HEK293 (cell line): ENCODE measurements at regions not wholly inside any gene's neighbourhood (a gene's known extent, or its start where the extent isn't known, plus 50 kb on each side); places are given as distances from the start of the nearest gene placed in this dataset.

Experiments
- CTCF ChIA-PET: fragments of 350-600 bp; formaldehyde crosslinking; extraction: SDS; loops from one replicate; lab custom pipeline; 2021; ENCODE audit warnings: antibody characterized with exemption; lab: Yijun Ruan, JAX
- POLR2A ChIA-PET: fragments of 300-600 bp; formaldehyde crosslinking; extraction: SDS; loops from one replicate; lab custom pipeline; 2020; ENCODE audit warnings: antibody characterized with exemption, inconsistent platforms; lab: Yijun Ruan, JAX
- H3K27ac ChIP-seq: fragments of 200-500 bp; sonication (Bioruptor generic); 2 replicates; pipeline ENCODE4 v1.5.1; 2014; ENCODE audit warnings: low read depth, low read length, control low read depth, inconsistent platforms; ENCODE audit errors: extremely low read depth
- H3K36me3 ChIP-seq, 2 experiments: fragments of 200-500 bp in 1 of 2; sonication (Bioruptor generic) in 1 of 2; 1 replicate in 1 of 2; 2 replicates in 1 of 2; pipeline ENCODE4 v1.5.1; 2014 to 2017; ENCODE audit warnings: inconsistent platforms in 2 of 2, low read length in 2 of 2; ENCODE audit not compliant: control insufficient read depth in 2 of 2, insufficient read depth in 1 of 2
- H3K4me1 ChIP-seq: fragments of 200-500 bp; sonication (Bioruptor generic); 2 replicates; pipeline ENCODE4 v1.5.1; 2014; ENCODE audit warnings: mild to moderate bottlenecking, low read length, inconsistent platforms; ENCODE audit not compliant: control insufficient read depth, insufficient read depth
- H3K4me3 ChIP-seq: 2 replicates; pipeline ENCODE4 v1.5.1; 2011; ENCODE audit warnings: low read depth, mild to moderate bottlenecking, control low read depth, low read length, moderate library complexity
- H3K9me3 ChIP-seq: fragments of 200-500 bp; sonication (Bioruptor generic); 2 replicates; pipeline ENCODE4 v1.5.1; 2014; ENCODE audit warnings: low read depth, low read length, inconsistent platforms; ENCODE audit not compliant: control insufficient read depth, insufficient read depth
- BCL11A ChIP-seq: fragments of 450-650 bp; formaldehyde crosslinking; IDR thresholded peaks from 2 replicates; pipeline ENCODE4 v1.5.1; 2016; ENCODE audit warnings: low read depth, missing biosample characterization, missing genetic modification characterization
- FEZF1 ChIP-seq: fragments of 450-650 bp; formaldehyde crosslinking; IDR thresholded peaks from 2 replicates; pipeline ENCODE4 v1.5.1; 2016; ENCODE audit warnings: missing biosample characterization, missing genetic modification characterization
- KLF1 ChIP-seq: fragments of 450-650 bp; formaldehyde crosslinking; IDR thresholded peaks from 2 replicates; pipeline ENCODE4 v1.5.1; 2016; ENCODE audit warnings: missing biosample characterization, missing genetic modification characterization
- MZF1 ChIP-seq: fragments of 450-650 bp; formaldehyde crosslinking; IDR thresholded peaks from 2 replicates; pipeline ENCODE4 v1.5.1; 2017; ENCODE audit warnings: missing biosample characterization, missing genetic modification characterization, borderline replicate concordance
- OSR2 ChIP-seq: fragments of 450-650 bp; formaldehyde crosslinking; IDR thresholded peaks from 2 replicates; pipeline ENCODE4 v1.5.1; 2016; ENCODE audit warnings: missing biosample characterization, missing genetic modification characterization
- PRDM10 ChIP-seq: fragments of 450-650 bp; formaldehyde crosslinking; IDR thresholded peaks from 2 replicates; pipeline ENCODE4 v1.5.1; 2016; ENCODE audit warnings: missing biosample characterization, missing genetic modification characterization
- TRIM28 ChIP-seq: IDR thresholded peaks from 2 replicates; pipeline ENCODE4 v1.6.1; 2011; ENCODE audit warnings: low read length, control low read depth, borderline replicate concordance
- WT1 ChIP-seq: fragments of 450-650 bp; formaldehyde crosslinking; IDR thresholded peaks from 2 replicates; pipeline ENCODE4 v1.5.1; 2016; ENCODE audit warnings: missing biosample characterization, missing genetic modification characterization
- ZBTB44 ChIP-seq: fragments of 450-650 bp; IDR thresholded peaks from 2 replicates; pipeline ENCODE4 v1.5.1; 2018; ENCODE audit warnings: missing biosample characterization, mild to moderate bottlenecking, missing genetic modification characterization
- ZNF148 ChIP-seq: fragments of 450-650 bp; formaldehyde crosslinking; IDR thresholded peaks from 2 replicates; pipeline ENCODE4 v1.5.0; 2017; ENCODE audit warnings: missing biosample characterization, missing genetic modification characterization, borderline replicate concordance
- ZNF16 ChIP-seq: fragments of 450-650 bp; formaldehyde crosslinking; IDR thresholded peaks from 2 replicates; pipeline ENCODE4 v1.5.1; 2016; ENCODE audit warnings: low read depth, missing biosample characterization, missing genetic modification characterization
- ZNF2 ChIP-seq: fragments of 450-650 bp; formaldehyde crosslinking; IDR thresholded peaks from 2 replicates; pipeline ENCODE4 v1.5.1; 2016; ENCODE audit warnings: missing biosample characterization, missing genetic modification characterization
- ZNF302 ChIP-seq: fragments of 450-650 bp; formaldehyde crosslinking; IDR thresholded peaks from 2 replicates; pipeline ENCODE4 v1.5.1; 2016; ENCODE audit warnings: missing biosample characterization, missing genetic modification characterization, low read depth
- ZNF391 ChIP-seq: fragments of 450-650 bp; formaldehyde crosslinking; IDR thresholded peaks from 2 replicates; pipeline ENCODE4 v1.5.1; 2016; ENCODE audit warnings: low read depth, missing biosample characterization, missing genetic modification characterization, borderline replicate concordance
- ZNF473 ChIP-seq: fragments of 450-650 bp; formaldehyde crosslinking; IDR thresholded peaks from 2 replicates; pipeline ENCODE4 v1.5.1; 2017; ENCODE audit warnings: missing biosample characterization, missing genetic modification characterization
- ZNF529 ChIP-seq: fragments of 450-650 bp; formaldehyde crosslinking; IDR thresholded peaks from 2 replicates; pipeline ENCODE4 v1.5.1; 2017; ENCODE audit warnings: missing genetic modification characterization, missing biosample characterization; ENCODE audit not compliant: insufficient replicate concordance
- ZNF580 ChIP-seq: fragments of 450-650 bp; formaldehyde crosslinking; IDR thresholded peaks from 2 replicates; pipeline ENCODE4 v1.5.1; 2016; ENCODE audit warnings: missing biosample characterization, missing genetic modification characterization
- ZNF660 ChIP-seq: fragments of 450-650 bp; IDR thresholded peaks from 2 replicates; pipeline ENCODE4 v1.5.1; 2018; ENCODE audit warnings: missing biosample characterization, mild to moderate bottlenecking, missing genetic modification characterization
- ZNF692 ChIP-seq: fragments of 450-650 bp; formaldehyde crosslinking; IDR thresholded peaks from 2 replicates; pipeline ENCODE4 v1.5.1; 2016; ENCODE audit warnings: missing biosample characterization, missing genetic modification characterization
- ZNF830 ChIP-seq: fragments of 450-650 bp; IDR thresholded peaks from 2 replicates; pipeline ENCODE4 v1.5.0; 2018; ENCODE audit warnings: missing biosample characterization, missing genetic modification characterization, low read depth, mild to moderate bottlenecking, moderate library complexity
- TF ChIP-seq, protein P1 (sequence below): fragments of 450-650 bp; formaldehyde crosslinking; IDR thresholded peaks from 2 replicates; pipeline ENCODE4 v1.5.1; 2017; ENCODE audit warnings: missing biosample characterization, missing genetic modification characterization

DNA sequence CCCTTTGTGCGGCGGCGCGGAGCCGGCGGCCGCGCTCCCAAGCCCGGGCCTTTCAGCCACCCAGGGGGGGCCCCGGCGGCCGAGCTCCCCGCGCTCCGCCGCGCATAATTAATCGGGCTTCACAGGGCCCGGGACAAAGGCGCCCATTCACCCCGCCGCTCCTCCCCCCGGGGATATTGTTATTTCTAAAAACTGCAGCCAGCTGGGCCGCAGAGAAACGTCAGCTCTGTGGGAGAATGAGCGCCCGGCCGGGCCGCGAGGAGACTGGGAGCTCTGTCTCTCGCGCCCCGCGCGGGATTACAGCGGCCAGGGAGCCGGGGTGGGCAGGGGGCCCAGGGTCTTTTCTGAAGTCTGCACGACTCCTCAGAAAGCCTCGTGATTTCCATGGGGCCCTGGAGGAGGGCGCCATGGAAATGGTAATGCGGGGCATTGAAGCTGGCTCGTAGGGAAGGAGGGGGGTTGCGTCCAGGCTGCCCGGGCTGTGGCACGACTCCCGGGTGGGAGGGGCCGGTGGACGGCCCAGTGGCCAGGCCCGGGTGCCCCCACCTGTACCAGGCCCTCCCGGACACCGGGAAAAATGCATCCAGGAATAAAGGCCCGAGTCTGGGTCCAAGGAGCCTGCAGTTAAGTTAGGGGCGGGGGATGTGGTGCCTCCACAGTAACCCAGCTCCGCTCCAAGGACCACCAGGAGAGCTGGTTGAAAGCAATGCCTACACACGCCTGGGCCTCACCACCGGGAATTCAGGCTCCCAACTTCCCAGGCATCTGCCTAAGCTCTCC is 125.3 kb downstream of the ZFP36L2 start:
- Histone ChIP-seq H3K36me3 (no peaks in the 10 kb centered on the region), H3K27ac (no peak overlapping the region), H3K4me3 (no peak overlapping the region), H3K4me1 (no peaks in the 10 kb centered on the region), H3K9me3 (no peaks in the 10 kb centered on the region)
- ChIA-PET POLR2A (no interaction called here), CTCF (interaction anchor here (1.1 kb wide), 1 partner anchor 77 kb away, joined by 3 read pairs; no protein-coding TSS in a partner anchor)
- no peak for TF ChIP-seq ZNF473
- TF ChIP-seq ZNF830 (tag by site-specific recombination) = no peak
- no peak for TF ChIP-seq MZF1 (tag by site-specific recombination)
- no peak for TF ChIP-seq KLF1 (tag by site-specific recombination)
- TF ChIP-seq ZNF692 (tag by site-specific recombination) = no peak
- no peak for TF ChIP-seq ZNF580 (tag by site-specific recombination)
- TF ChIP-seq ZNF529 (tag by site-specific recombination) = no peak
- TF ChIP-seq BCL11A = no peak
- no peak for TF ChIP-seq FEZF1 (tag by site-specific recombination)
- TF ChIP-seq ZNF16 (tag by site-specific recombination) = no peak
- no peak for TF ChIP-seq ZNF660

GRCh38 chr2:43100362-43100882 is 126.0 kb downstream of the ZFP36L2 start:
- ChIA-PET CTCF (no interaction called here), POLR2A (no interaction called here)
- Histone ChIP-seq H3K4me3 (no peak overlapping the region), H3K36me3 (no peaks in the 10 kb centered on the region), H3K4me1 (no peaks in the 10 kb centered on the region), H3K9me3 (no peaks in the 10 kb centered on the region), H3K27ac (no peak overlapping the region)
- TF ChIP-seq TRIM28 = no peak
- TF ChIP-seq MZF1 (tag by site-specific recombination) = no peak
- no peak for TF ChIP-seq ZNF391 (tag by site-specific recombination)
- no peak for TF ChIP-seq WT1 (tag by site-specific recombination)
- TF ChIP-seq PRDM10 (tag by site-specific recombination) = no peak
- TF ChIP-seq ZNF148 (tag by site-specific recombination) = no peak
- no peak for TF ChIP-seq ZNF302 (tag by site-specific recombination)
- TF ChIP-seq OSR2 (tag by site-specific recombination) = no peak
- no peak for TF ChIP-seq ZNF2 (tag by site-specific recombination)
- TF ChIP-seq, protein P1, sequence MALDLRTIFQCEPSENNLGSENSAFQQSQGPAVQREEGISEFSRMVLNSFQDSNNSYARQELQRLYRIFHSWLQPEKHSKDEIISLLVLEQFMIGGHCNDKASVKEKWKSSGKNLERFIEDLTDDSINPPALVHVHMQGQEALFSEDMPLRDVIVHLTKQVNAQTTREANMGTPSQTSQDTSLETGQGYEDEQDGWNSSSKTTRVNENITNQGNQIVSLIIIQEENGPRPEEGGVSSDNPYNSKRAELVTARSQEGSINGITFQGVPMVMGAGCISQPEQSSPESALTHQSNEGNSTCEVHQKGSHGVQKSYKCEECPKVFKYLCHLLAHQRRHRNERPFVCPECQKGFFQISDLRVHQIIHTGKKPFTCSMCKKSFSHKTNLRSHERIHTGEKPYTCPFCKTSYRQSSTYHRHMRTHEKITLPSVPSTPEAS = no peak
- no peak for TF ChIP-seq ZBTB44 (tag by site-specific recombination)
